ENCODE measurements at regions not wholly inside any gene's neighbourhood (a gene's known extent, or its start where the extent isn't known, plus 50 kb on each side); places are given as distances from the start of the nearest gene placed in this dataset.

- TF ChIP-seq CTCF (IDR thresholded peaks at IDR 0.05; ENCODE audit: insufficient read depth, low read depth, low read length) (no peak), EZH2 (IDR thresholded peaks at IDR 0.05; ENCODE audit: insufficient read depth, low read length) (no peak)
Measured at GRCh38 chr7:46957195-46957594, 624.7 kb downstream of the TNS3 start.
